NCI-H2227 (cell line): ENCODE measurements at regions not wholly inside any gene's neighbourhood (a gene's known extent, or its start where the extent isn't known, plus 50 kb on each side); places are given as distances from the start of the nearest gene placed in this dataset.
"Not testable (repeated sequence)": the region's sequence is repeated elsewhere in the genome, so short reads cannot be mapped to it uniquely, and the experiment has no call there.

Source experiments
- DNase-seq: peaks from one replicate; lab custom pipeline; 2025; ENCODE audit not compliant: unreplicated experiment; lab: John Stamatoyannopoulos, UW

DNA sequence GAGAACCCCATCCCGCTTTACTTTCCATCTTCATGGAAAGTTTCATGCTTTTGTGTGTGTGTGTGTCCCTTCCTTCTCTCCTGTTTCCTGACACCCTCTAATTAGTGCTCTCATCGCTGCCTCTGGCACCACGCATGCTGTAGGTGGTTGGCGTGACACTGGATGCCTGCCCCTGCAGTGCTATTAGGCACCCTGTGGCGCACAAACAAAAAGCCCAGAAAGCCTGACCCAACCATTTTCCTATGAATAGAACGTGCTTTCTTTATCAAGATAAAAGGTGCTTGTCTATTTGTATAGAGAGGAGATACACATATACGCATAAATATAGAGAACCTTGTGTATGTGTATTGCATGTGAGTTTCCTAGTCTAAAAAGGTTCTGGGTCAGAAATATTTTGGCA lies 120.8 kb upstream of the CDCA7L start:
- DNase-seq, result peak; percentile 69

DNA sequence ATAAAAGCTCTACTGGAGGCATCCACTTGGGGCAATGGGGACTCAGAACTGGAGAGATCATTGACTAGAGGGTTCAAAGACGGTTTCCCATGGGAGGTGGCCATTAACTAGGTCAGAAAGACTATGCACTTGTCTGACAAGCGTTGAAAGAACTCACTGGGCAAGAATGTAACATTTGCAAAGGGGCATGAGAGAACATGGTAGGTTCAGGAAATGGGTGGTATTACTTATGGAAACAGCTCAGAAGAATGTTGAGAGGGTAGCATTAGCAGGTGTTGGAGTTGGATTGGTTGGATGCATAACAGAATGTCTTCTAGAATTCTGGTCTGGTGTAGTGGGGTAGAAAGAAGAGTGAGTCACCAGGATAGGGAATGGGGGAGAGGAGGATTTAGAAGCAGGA lies 119.1 kb upstream of the CDCA7L start:
- DNase-seq, result no peak

DNA sequence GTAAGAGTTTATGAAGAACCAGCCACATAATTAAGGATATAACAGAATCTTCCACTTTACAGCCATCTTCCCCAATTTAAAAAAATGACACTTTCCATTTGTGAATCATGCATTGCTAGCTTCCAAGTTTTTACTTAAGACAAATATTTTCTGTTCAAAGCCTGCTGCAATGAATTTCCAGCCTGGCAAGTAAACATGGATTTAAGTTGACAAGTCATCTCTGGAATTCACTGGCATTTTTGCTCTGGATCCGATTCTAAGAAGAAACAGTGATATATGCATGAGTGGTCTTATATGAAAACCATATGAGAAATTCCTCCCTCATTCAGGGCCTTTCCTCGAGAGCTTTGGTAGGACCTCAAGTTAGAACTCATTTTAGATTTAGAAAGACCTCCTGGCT lies 116.1 kb upstream of the CDCA7L start:
- DNase-seq, result no peak

DNA sequence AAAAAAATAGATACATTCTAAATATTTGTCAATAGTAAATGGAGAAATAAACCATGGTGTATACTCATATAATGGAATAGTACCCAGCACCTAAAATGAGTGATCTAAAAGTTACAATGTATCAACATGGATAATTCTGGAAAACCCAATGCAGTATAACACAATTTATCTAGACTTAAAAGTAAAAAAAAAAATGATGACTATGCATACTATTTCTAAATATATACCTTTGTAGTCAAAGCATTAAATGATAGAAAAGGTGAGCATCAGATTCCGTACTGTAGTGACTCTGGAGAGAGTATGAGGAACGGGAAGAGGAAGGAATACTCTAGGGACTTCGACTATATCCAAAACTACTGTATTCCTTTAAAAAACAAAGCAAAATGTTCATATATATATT lies 115.2 kb upstream of the CDCA7L start:
- DNase-seq, result no peak

DNA sequence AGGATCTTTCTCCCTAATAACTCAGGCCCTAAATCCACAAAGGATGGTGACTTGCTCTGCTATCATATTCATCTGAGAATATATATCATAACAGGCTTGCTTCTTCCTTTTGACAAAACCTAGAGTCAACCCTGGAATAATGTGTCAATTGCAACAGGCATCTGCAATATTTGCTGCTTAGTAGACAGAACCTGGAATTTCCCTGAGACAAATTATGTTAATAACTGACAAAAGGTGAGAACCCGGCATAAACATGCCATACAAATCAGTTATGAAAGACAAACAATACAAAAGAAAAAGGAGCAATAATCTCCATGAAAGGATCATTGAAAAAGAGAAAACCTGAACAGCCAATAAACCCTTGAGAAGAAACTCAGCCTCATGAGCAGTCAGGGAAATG lies 114.5 kb upstream of the CDCA7L start:
- no peak for DNase-seq

DNA sequence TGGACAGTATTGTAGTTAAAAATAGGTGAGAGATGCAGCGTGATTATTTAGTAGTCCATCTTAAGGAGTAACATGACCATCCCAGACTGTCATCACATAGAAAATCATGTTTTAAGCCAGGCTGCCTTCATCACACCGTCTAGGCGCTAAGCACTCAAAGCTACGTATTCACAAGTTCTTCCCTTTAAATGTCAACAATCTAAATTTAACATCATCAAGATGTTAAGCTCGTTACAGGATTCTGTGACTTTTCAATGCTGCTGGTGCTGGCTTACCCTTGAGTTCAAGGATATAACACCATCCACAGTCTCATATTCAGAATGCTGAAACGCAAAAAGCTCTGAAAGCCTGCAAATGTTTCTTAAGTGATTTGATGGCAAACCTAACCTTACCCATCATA lies 109.5 kb upstream of the CDCA7L start:
- no peak for DNase-seq

DNA sequence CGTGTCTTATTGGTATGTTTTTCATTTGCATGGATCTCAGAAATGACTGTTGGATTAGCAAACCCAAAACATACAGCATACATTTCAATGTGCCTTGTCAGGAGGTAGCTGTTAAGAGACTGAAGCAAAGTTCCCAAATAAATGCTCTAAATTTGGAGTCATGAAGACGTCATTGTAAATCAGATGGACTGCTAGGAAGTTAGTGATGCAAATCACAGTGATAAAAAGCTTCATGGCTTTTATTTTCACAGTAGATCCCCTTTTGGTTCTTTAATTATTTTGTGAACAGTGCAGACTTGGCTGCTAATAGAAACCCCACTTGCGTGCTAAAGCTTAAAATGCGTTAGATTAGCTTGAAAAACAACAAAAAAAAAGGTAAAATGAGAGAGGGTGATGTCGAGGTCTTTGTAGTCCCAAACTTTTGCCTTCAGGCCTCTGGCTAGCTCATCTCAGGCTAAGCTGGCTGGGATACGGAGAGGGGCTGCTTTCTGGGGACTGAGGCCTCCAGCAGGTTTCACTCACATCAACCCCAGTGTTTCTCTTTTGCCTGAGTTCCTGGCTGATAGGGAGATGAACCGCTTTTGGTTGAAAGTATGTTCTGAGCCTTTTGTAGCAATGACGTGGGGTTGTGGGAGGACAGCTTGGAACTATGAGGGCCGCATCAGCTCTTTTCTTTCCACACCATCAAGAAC lies 107.1 kb upstream of the CDCA7L start:
- DNase-seq, result no peak

DNA sequence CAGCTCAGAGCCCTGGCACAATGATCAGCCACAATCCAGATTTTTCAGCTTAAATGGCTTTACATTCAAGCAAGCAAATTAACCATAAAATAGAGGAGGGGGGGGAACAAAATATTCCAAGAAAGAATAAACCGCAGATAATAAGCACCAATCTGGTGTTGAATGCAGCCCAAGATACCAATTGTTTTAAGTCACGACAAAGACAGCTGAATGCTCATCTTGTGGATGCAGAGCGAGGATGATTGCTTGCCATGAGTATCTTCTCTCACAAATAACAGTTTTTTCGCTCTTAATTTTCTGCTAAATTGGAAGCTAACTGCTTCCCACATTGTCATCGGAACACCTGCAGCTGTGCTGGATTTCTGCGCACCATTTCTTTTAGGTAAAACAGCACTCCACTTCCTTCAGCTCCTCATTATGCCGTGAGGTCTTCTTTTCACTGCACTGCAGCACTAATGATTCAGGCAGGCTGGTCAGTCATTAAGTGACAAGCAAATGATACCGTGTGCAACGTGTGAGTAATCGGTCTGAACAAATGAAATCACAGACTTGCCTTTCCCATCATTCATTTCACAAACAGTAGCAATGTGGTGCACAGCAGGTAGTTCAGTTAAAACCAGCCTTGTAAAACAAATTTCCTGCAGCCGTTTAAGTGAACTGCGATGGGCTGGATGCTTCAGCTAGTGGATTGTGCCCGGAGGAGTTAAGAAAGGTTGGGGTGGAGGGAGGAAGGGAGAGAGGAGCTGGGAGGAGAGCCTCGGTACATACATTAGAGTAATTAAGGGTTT lies 106.4 kb upstream of the CDCA7L start:
- peak; percentile 82 for DNase-seq

DNA sequence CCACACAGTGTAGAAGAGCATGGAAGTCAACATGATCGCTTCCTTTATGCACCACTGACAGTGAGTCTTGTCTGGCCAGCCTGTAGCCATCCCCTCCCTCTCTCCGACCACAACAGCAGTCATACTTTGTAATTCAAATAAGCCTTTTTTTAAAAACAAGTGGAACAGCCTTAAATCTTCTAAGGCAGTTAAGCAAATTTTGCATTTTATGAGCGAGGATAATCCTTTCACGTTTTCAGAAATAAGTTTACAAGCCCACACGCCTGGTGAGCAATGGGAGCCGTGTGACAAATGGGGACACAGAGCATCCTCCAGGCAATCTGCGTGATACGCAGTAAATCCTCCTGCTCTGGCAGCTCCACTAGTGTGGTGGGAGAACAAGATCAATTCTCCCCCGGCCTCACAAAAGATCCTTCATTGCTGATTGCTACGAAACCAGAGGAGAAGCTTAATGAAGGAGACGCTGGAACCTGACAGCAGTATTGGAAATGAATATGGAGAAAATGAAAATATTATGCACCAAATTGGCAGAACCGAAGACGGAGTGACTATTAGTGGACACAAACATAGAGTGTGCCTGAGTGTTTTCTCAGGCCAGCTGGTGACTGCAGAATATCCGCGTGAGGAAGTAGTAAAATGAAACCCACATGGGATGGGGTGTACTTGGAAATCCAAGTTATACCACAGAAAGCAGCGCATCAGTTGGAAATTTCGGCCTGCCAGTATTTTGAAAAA lies 104.2 kb upstream of the CDCA7L start:
- no peak for DNase-seq

DNA sequence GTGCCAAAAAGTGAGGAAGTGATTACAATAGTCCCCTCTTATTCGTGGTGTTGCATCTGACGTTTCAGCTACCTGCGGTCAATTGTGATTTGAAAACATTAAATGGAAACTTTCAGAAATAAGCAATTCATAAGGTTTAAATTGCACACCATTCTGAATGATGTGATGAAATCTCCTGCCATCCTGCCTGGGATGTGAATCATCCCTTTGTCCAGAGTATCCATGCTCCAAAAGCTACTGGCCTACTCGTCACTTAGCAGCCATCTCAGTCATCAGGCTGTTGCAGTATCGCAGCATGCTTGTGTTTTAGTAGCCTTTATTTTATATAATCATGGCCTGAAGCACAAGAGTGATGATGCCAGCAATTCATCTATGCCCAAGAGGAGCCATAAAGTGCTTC lies 97.7 kb upstream of the CDCA7L start:
- no peak for DNase-seq

DNA sequence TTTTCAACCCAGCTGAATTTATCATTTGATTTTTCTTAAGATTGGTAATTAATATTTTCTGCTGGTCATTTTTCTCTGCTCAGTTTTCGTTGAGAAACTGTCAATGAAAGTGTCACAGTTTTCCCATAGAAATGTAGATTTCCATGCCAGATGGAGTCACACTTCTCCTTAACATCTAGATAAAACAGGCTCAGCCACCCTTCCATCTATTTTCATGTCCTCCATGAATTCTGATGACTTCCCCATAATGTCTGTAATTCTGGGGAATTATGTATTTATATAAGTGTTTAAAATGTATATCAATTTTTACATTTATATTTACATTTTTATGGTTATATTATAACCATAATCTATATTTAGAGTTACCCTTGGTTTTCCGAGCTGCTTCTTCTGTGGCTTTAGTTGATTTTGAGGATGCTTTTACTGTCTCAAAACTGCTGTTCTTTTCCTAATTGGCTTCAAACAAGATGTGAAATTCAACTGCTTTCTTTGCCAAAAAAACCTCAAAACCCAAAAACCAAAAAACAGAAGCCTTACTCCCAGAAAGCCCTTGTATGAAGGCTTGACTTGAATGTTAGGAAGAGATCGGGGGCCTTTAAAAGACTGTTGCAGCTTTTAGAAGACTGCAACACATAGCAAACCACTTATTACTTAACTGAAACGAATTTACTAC lies 95.4 kb upstream of the CDCA7L start:
- no peak for DNase-seq

DNA sequence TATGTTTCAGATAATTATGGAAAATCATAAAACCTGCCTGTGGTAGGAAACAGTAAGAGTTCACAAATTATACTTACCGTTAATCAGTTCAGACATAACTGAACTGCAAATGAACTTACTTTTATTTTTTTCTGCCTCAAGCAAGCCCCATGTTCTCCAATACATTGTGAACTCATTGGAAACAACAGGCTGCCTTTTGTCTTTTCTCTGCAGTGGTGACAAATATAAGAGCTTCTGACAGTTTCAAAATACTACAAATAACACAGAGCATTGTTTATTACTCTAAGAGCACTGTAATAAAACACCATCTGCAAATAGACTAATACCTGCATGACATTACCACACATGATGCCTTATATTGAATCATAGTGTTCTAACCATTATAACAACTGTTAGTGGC lies 94.0 kb upstream of the CDCA7L start:
- no peak for DNase-seq

DNA sequence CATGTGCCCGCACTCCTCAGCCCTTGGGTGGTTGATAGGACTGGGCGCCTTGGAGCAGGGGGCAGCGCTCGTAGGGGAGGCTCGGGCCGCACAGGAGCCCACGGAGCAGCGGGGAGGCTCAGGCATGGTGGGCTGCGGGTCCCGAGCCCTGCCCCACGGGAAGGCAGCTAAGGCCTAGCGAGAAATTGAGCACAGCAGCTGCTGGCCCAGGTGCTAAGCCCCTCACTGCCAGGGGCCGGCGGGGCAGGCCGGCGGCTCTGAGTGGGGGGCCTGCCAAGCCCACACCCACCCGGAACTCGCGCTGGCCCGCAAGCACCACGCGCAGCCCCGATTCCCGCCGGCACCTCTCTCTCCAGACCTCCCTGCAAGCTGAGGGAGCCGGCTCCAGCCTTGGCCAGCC lies 86.7 kb upstream of the CDCA7L start:
- DNase-seq, result not testable (repeated sequence)

DNA sequence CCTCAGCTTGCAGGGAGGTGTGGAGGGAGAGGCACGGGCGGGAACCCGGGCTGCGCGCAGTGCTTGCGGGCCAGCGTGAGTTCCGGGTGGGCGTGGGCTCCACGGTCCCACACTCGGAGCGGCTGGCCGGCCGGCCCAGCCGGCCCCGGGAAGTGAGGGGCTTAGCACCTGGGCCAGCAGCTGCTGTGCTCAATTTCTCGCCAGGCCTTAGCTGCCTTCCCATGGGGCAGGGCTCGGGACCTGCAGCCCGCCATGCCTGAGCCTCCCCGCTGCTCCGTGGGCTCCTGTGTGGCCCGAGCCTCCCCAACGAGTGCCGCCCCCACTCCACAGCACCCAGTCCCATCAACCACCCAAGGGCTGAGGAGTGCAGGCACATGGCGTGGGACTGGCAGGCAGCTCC lies 83.0 kb upstream of the CDCA7L start:
- DNase-seq, result not testable (repeated sequence)

DNA sequence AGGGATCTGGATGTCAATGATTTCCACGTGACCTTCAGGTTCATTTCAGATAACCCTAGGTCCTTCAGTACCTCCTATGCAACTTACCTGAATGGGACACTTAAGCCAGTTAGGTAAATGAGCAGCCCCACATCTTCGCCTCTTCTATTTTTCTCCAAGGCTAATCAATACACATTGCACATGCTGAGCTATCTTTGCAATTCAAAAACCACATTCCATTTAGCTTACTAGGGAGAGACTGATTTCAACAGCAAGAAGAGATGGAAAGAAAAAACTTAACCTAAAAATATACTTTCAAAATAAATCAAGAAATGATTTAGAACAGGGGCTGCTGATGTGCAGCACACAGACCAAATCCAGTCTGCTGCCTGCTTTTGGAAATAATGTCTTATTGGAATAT lies 81.8 kb upstream of the CDCA7L start:
- DNase-seq, result no peak

DNA sequence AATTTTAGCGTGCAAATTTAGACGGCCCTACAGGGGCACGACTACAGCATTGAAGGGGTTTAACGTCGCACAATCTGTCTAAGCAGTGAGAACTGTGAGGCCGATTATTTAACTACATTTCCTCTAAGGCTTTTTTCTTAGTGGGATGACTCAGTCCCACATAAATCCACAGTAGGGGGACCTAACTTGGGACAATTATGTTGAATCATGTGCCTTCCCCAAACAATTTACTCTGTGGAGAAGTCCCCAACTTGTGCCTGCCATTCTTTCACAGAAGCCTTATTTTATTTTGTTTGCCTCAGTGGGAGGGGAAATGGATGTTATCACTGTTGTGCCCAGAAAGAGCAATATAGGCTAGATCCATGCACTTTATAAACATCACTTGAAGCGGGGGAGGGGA lies 80.3 kb upstream of the CDCA7L start:
- no peak for DNase-seq

DNA sequence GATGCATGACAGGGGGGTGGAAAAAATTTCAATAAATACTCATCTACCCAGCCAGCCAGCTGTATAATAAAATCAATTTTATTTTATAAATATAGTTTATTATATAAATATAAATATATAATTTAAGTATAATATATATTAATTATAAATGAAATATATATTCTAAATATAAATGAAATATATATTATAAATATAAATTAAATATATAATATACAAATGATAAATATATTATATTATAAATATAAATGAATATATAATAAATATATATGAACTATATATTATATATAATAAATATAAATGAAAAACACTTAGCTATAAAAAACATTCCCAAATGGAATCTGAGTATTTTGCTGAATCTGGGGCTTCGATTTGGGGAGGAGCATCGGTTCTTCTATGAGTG lies 79.4 kb upstream of the CDCA7L start:
- no peak for DNase-seq

DNA sequence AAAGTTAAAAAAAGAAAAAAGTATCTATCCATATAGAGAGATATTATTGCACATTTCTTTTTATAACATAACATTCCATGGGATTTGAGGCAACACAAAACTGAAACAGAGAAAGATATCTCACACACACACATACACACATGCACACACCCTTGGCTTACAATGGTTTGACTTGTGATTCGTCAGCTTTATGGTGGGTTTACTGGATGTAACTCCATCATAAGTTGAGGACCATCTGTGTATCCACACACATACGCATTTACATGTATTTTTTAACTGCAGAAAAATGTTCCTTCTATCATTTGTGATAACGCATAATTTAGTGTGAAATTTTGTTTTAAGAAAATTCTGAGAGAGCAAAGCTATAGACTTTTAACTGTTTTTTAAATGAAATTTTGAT lies 74.2 kb upstream of the CDCA7L start:
- DNase-seq, result no peak

DNA sequence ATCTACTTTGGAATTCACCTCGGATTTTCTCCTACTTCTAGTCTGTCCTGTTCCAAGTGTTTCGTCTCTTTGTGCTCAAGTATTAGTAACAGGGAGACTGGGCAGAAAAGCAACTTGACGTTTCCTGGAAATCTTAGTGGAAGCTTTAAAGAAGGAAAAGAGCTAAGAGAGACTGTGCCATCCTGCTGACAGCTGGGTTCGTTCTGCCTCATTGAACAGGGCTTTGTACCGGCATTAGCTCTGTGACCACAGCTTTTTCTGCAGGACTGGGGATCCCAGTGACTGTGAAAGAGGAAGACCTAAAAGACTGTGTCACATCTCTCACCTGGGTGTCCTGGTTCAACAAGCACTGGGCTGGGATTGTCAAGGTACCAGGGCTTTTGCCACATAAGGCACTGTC lies 70.8 kb upstream of the CDCA7L start:
- DNase-seq, result no peak

DNA sequence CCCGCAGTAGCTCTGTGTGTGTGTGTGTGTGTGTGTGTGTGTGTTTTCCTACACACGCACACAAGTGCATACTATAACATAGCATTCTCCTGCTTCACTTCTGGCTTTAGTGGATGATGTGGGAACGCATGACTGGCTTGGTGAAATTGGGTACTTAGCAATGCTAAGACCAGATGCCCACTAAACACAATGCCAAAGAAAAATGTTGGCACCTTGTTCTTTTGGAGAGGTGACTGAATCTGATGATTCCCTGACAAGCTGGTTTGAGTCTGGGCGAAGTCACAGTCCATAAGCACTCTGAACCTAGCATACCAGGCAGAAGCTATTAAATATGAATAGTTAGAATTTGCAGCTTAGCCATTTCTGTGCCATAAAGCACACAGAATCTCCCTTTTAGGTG lies 68.0 kb upstream of the CDCA7L start:
- no peak for DNase-seq

DNA sequence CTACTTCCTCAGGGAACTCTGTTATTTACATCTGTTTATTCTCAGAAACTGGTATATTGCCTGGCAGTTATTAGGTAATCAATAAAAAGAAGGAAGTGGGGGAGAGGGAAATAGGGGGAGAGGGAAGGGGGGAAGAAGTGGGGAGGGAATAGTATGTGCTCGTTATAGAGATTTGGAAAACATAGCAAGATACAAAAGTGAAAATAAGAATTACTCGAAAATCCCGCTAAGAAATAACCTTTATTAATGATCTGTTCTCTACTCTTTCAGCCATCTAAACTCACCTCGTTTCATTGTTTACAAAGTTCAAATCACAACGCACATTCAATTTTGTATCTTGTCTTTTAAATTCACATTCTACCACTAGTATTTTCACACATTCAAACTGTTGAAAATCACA lies 63.0 kb upstream of the CDCA7L start:
- no peak for DNase-seq

DNA sequence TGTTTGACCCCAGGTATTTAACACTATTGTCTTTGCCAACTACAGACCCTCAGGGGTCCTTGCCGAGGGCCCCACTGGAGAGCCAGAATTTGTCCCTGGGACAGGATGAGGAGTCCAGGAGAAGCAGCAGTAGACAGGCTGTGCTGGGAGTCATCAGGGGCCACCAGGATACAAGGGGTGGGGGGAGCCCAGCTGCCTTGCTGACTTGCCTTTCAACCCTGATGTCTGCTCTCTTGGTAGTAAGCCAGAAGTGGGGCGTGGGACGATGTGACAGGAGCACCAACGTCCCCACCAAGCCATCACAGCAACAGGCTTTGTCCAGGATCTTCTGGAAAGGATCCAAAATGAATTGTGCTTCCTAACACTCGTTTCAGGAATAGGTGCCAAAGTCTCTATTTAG lies 62.4 kb upstream of the CDCA7L start:
- DNase-seq, result no peak
